ENCODE measurements at regions not wholly inside any gene's neighbourhood (a gene's known extent, or its start where the extent isn't known, plus 50 kb on each side); places are given as distances from the start of the nearest gene placed in this dataset.

DNA sequence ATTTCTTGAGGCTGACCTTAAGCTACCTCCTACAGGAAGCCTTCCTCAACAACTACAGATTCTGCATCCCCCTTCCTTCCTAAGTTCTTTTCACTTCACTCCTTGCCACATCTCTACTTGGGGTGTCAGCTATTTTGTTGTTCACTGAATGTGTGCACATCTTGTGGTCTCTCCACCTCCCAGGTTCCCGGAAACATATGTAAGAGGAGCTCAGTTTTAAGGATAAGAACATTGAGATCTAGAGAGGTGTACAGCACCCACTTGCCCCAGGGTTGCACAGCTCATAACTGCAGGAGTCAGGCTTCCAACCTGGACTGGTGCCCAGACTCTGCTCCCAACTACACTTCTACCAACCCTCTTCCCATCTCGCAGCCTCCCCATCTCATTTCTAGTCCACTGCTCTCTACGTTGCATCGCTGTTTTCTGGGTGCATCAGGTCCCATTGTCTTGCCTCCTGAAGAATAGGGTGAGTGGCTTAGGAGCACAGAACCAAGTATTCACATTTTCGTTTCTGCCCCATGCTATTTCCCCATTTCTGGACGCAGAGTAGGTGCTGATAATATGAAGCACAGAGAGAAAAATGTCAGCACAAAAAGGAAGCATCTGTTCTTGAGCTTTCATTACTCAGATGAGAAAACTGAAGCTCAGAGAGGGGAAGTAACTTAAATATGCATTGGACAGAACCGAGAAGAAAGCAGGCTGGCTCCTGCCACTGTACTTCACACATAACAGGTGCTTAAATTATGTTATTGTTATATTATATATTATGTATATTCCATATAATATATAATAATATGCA lies 292.0 kb upstream of the CCL2 start:
- no peak for TF ChIP-seq CTCF (conservative IDR thresholded peaks at IDR 0.05; ENCODE audit: low read depth, low read length)
- no peak for TF ChIP-seq EZH2 (IDR thresholded peaks at IDR 0.05; ENCODE audit: borderline replicate concordance, low read depth, low read length, poor library complexity, severe bottlenecking)
